Upper lobe of left lung (tissue), 6 donors: ENCODE measurements at regions not wholly inside any gene's neighbourhood (a gene's known extent, or its start where the extent isn't known, plus 50 kb on each side); places are given as distances from the start of the nearest gene placed in this dataset.

Source experiments
- ATAC-seq, 2 donors: fragments of 200-7000 bp; cut with Tn5 transposase; one replicate each; pipeline ENCODE4 v1.9.1; 2022; ENCODE audit warnings: mild to moderate bottlenecking in 2 of 2, moderate library complexity in 2 of 2; ENCODE audit not compliant: low FRiP score in 2 of 2
- DNase-seq, 2 donors: peaks; one replicate each; pipeline ENCODE4 v3.0.0-alpha.2; 2019 to 2020
- H3K27ac ChIP-seq, 4 donors: fragments of 200-600 bp; sonication (generic); one replicate each; pipeline ENCODE4 v1.5.1; 2016 to 2019
- H3K27me3 ChIP-seq, 4 donors: fragments of 200-600 bp; sonication (generic); one replicate each; pipeline ENCODE4 v1.5.1; 2017 to 2019
- H3K36me3 ChIP-seq, 4 donors: fragments of 200-600 bp; sonication (generic); one replicate each; pipeline ENCODE4 v1.5.1; 2016 to 2019
- H3K4me1 ChIP-seq, 4 donors: fragments of 200-600 bp; sonication (generic); one replicate each; pipeline ENCODE4 v1.5.1; 2018 to 2019
- H3K4me3 ChIP-seq, 4 donors: fragments of 200-600 bp; sonication (generic); one replicate each; pipeline ENCODE4 v1.5.1; 2017 to 2019; ENCODE audit warnings: mild to moderate bottlenecking in 2 of 4, moderate library complexity in 1 of 4
- H3K9me3 ChIP-seq, 4 donors: fragments of 200-600 bp; sonication (generic); one replicate each; pipeline ENCODE4 v1.5.1; 2018 to 2019
- EP300 ChIP-seq, 4 donors: sonication (generic); formaldehyde crosslinking; IDR thresholded peaks; one replicate each; pipeline ENCODE4 v1.5.1; 2017; ENCODE audit warnings: antibody characterized with exemption in 4 of 4, control low read depth in 2 of 4
- POLR2A ChIP-seq, 4 donors: fragments of 450-650 bp; IDR thresholded peaks; one replicate each; pipeline ENCODE4 v1.5.1; 2016 to 2017; ENCODE audit warnings: antibody characterized with exemption in 4 of 4, mild to moderate bottlenecking in 2 of 4
- POLR2AphosphoS5 ChIP-seq, 2 donors: sonication (generic); formaldehyde crosslinking; IDR thresholded peaks; one replicate each; pipeline ENCODE4 v1.5.1; 2017; ENCODE audit warnings: antibody characterized with exemption in 2 of 2
- WGBS, 2 donors: methylation state at CpG; one replicate each; pipeline ENCODE4 v1.1.5; 2017 to 2018; 5-methylcytosine and 5-hydroxymethylcytosine counted together
- TF ChIP-seq, protein P1 (sequence below), 6 experiments: fragments of 450-650 bp in 4 of 6; fragments of 200-600 bp in 2 of 6; sonication (generic) in 2 of 6; IDR thresholded peaks; one replicate each; pipeline ENCODE4 v1.5.1; 2016 to 2019; ENCODE audit warnings: antibody characterized with exemption in 6 of 6
- donor health status: DM: no; HTN: no; CAD: no; lungs with moderate emphysema.
- donor health status: DM: no; HTN: yes; CAD: no; lungs with severe emphysema.

DNA sequence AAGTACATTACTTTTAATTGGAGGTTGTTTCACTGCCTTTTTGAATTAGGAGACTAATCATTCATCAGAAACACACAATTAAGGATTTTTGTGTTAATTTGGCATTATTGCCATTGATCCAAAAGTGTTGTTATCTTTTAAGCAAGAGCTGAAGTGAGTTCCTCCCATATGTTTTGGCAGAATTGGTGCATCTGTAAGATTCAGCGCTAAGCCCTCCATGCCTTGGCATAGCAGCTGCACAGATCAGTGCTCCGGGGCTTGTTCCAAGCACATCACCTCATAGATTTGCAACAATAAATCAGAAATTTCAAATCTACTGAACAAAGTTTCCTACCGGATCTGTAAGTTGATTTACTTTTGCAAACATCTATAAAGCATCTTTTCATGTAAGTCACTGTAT, 106.8 kb upstream of the PHACTR1 start:
- DNase-seq: no peak
- ATAC-seq: no peak
- H3K9me3 ChIP-seq: no peaks in the 10 kb centered on the region
- TF ChIP-seq POLR2A (IDR thresholded peaks at IDR 0.05) (no peak), EP300 (IDR thresholded peaks at IDR 0.05) (no peak), POLR2AphosphoS5 (IDR thresholded peaks at IDR 0.05) (no peak)
- TF ChIP-seq, protein P1, sequence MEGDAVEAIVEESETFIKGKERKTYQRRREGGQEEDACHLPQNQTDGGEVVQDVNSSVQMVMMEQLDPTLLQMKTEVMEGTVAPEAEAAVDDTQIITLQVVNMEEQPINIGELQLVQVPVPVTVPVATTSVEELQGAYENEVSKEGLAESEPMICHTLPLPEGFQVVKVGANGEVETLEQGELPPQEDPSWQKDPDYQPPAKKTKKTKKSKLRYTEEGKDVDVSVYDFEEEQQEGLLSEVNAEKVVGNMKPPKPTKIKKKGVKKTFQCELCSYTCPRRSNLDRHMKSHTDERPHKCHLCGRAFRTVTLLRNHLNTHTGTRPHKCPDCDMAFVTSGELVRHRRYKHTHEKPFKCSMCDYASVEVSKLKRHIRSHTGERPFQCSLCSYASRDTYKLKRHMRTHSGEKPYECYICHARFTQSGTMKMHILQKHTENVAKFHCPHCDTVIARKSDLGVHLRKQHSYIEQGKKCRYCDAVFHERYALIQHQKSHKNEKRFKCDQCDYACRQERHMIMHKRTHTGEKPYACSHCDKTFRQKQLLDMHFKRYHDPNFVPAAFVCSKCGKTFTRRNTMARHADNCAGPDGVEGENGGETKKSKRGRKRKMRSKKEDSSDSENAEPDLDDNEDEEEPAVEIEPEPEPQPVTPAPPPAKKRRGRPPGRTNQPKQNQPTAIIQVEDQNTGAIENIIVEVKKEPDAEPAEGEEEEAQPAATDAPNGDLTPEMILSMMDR (IDR thresholded peaks at IDR 0.05): no peak
- no peaks in the 10 kb centered on the region for H3K36me3 ChIP-seq
- no peak overlapping the region for H3K27ac ChIP-seq
- H3K27me3 ChIP-seq: no peaks in the 10 kb centered on the region
- 81 to 85% methylated on average over 3 of the region's 3 CpGs for WGBS, 2 donors
- H3K4me1 ChIP-seq: peaks cover 0 to 10% (median 4%) of the 10 kb centered on the region in 4 donors
- no peak overlapping the region for H3K4me3 ChIP-seq

DNA sequence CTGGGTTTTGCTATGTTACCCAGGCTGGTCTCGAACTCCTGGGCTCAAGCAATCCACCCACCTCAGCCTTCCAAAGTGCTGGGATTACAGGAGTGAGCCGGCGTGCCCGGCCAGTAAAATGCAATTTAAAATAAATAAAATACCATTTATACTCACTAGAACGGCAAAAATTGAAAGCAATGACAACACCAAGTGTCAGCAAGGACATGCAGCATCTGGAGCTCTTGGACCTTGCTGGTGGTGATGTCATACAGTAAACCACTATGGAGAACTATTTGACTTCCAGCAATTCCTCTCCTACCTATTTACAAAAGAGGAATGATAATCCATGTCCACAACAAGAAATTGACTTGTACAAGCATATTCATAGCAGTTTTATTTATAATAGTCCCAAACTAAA, 105.7 kb upstream of the PHACTR1 start:
- DNase-seq (no peak), ATAC-seq (no peak)
- TF ChIP-seq POLR2AphosphoS5 (IDR thresholded peaks at IDR 0.05): no peak
- no peak for TF ChIP-seq EP300 (IDR thresholded peaks at IDR 0.05)
- Histone ChIP-seq H3K36me3 (no peaks in the 10 kb centered on the region), H3K27me3 (no peaks in the 10 kb centered on the region), H3K4me1 (peaks cover 0 to 10% (median 4%) of the 10 kb centered on the region in 4 donors), H3K9me3 (no peaks in the 10 kb centered on the region), H3K4me3 (no peak overlapping the region), H3K27ac (no peak overlapping the region)
- WGBS, 2 donors: 87 to 92% methylated on average over 5 of the region's 5 CpGs

GRCh38 chr6:12613811-12614210, 102.8 kb upstream of the PHACTR1 start:
- no peaks in the 10 kb centered on the region for H3K27me3 ChIP-seq
- no peaks in the 10 kb centered on the region for H3K4me1 ChIP-seq
- TF ChIP-seq EP300 (IDR thresholded peaks at IDR 0.05): no peak
- TF ChIP-seq, protein P1 (IDR thresholded peaks at IDR 0.05): no peak
- no peak for TF ChIP-seq POLR2A (IDR thresholded peaks at IDR 0.05)
- TF ChIP-seq POLR2AphosphoS5 (IDR thresholded peaks at IDR 0.05): no peak
- no peak overlapping the region for H3K27ac ChIP-seq
- DNase-seq (no peak), ATAC-seq (no peak)
- WGBS, 2 donors: 81 to 86% methylated on average over 8 of the region's 8 CpGs
- no peaks in the 10 kb centered on the region for H3K9me3 ChIP-seq
- H3K4me3 ChIP-seq: no peak overlapping the region
- no peaks in the 10 kb centered on the region for H3K36me3 ChIP-seq

- DNase-seq (no peak), ATAC-seq (no peak)
- WGBS, 2 donors: 80 to 87% methylated on average over 6 of the region's 6 CpGs
- Histone ChIP-seq H3K27me3 (no peaks in the 10 kb centered on the region), H3K27ac (no peak overlapping the region), H3K4me3 (no peak overlapping the region), H3K9me3 (no peaks in the 10 kb centered on the region), H3K4me1 (no peaks in the 10 kb centered on the region), H3K36me3 (no peaks in the 10 kb centered on the region)
- TF ChIP-seq POLR2A (IDR thresholded peaks at IDR 0.05) (no peak), POLR2AphosphoS5 (IDR thresholded peaks at IDR 0.05) (no peak), EP300 (IDR thresholded peaks at IDR 0.05) (no peak)
- TF ChIP-seq, protein P1 (IDR thresholded peaks at IDR 0.05): no peak
These were observed 102.1 kb upstream of the PHACTR1 start for GRCh38 chr6:12614456-12614855.

- no peak overlapping the region for H3K27ac ChIP-seq
- 75 to 77% methylated on average over 6 of the region's 6 CpGs for WGBS, 2 donors
These were observed 98.3 kb upstream of the PHACTR1 start for GRCh38 chr6:12618296-12618695.

More at GRCh38 chr6:12618296-12618695, 98.3 kb upstream of the PHACTR1 start:
- no peaks in the 10 kb centered on the region for H3K36me3 ChIP-seq
- no peaks in the 10 kb centered on the region for H3K27me3 ChIP-seq
- TF ChIP-seq EP300 (IDR thresholded peaks at IDR 0.05): no peak
- TF ChIP-seq, protein P1 (IDR thresholded peaks at IDR 0.05): no peak
- TF ChIP-seq POLR2AphosphoS5 (IDR thresholded peaks at IDR 0.05): no peak
- TF ChIP-seq POLR2A (IDR thresholded peaks at IDR 0.05): no peak
- H3K4me1 ChIP-seq: no peaks in the 10 kb centered on the region
- DNase-seq (no peak), ATAC-seq (no peak)
- H3K9me3 ChIP-seq: no peaks in the 10 kb centered on the region
- H3K4me3 ChIP-seq: no peak overlapping the region
